Erythroblast (primary cell): ENCODE measurements at regions not wholly inside any gene's neighbourhood (a gene's known extent, or its start where the extent isn't known, plus 50 kb on each side); places are given as distances from the start of the nearest gene placed in this dataset.

Experiments
- DNase-seq, 2 experiments: peaks; one replicate each; lab custom pipeline; 2025; lab: John Stamatoyannopoulos, UW
- GATA1 ChIP-seq: IDR thresholded peaks from 2 replicates; pipeline ENCODE4 v1.6.1; 2011; ENCODE audit warnings: low read depth, mild to moderate bottlenecking, control low read depth, low read length, moderate library complexity
- POLR2A ChIP-seq: IDR thresholded peaks from 2 replicates; pipeline ENCODE4 v1.6.1; 2011; ENCODE audit warnings: mild to moderate bottlenecking, low read length

GRCh38 chr7:125804273-125804672 lies 874.6 kb upstream of the POT1 start:
- no peak for TF ChIP-seq GATA1
- no peak for TF ChIP-seq POLR2A
- no peak for DNase-seq

GRCh38 chr7:125780153-125780552 lies 850.5 kb upstream of the POT1 start:
- DNase-seq: no peak
- TF ChIP-seq POLR2A (no peak), GATA1 (no peak)

- DNase-seq: no peak
- TF ChIP-seq POLR2A (no peak), GATA1 (no peak)
Measured at GRCh38 chr7:125775317-125775716, 845.7 kb upstream of the POT1 start.

- TF ChIP-seq GATA1: no peak
- TF ChIP-seq POLR2A: no peak
Measured at GRCh38 chr7:125773113-125773785, 843.6 kb upstream of the POT1 start.

GRCh38 chr7:125747966-125748365 lies 818.3 kb upstream of the POT1 start:
- no peak for TF ChIP-seq GATA1
- no peak for TF ChIP-seq POLR2A
- DNase-seq: no peak

More at GRCh38 chr7:125773113-125773785, 843.6 kb upstream of the POT1 start:
- DNase-seq: no peak

GRCh38 chr7:125746510-125746909 lies 816.9 kb upstream of the POT1 start:
- TF ChIP-seq POLR2A (no peak), GATA1 (no peak)
- DNase-seq: no peak

GRCh38 chr7:125727215-125727614 lies 797.6 kb upstream of the POT1 start:
- TF ChIP-seq GATA1: no peak
- TF ChIP-seq POLR2A: no peak
- no peak for DNase-seq

GRCh38 chr7:125695626-125696025 lies 766.0 kb upstream of the POT1 start:
- DNase-seq: no peak
- no peak for TF ChIP-seq GATA1
- no peak for TF ChIP-seq POLR2A

- TF ChIP-seq GATA1: no peak
- TF ChIP-seq POLR2A: no peak
- DNase-seq: no peak
Measured at GRCh38 chr7:125683156-125683555, 753.5 kb upstream of the POT1 start.

- DNase-seq: no peak
- TF ChIP-seq POLR2A: no peak
- TF ChIP-seq GATA1: no peak
Measured at GRCh38 chr7:125681508-125681907, 751.9 kb upstream of the POT1 start.

- TF ChIP-seq GATA1 (no peak), POLR2A (no peak)
- no peak for DNase-seq
Measured at GRCh38 chr7:125678771-125679170, 749.1 kb upstream of the POT1 start.

- DNase-seq: peak; percentile 17 to 54
- no peak for TF ChIP-seq POLR2A
- no peak for TF ChIP-seq GATA1
Measured at GRCh38 chr7:125675640-125676039, 746.0 kb upstream of the POT1 start.

- no peak for DNase-seq
Measured at GRCh38 chr7:125675169-125675568, 745.5 kb upstream of the POT1 start.

GRCh38 chr7:125670926-125671572 lies 741.4 kb upstream of the POT1 start:
- TF ChIP-seq POLR2A (no peak), GATA1 (no peak)
- DNase-seq: peak; percentile 25 to 47

More at GRCh38 chr7:125675169-125675568, 745.5 kb upstream of the POT1 start:
- TF ChIP-seq GATA1 (no peak), POLR2A (no peak)
